ENCODE measurements at regions not wholly inside any gene's neighbourhood (a gene's known extent, or its start where the extent isn't known, plus 50 kb on each side); places are given as distances from the start of the nearest gene placed in this dataset.

GRCh38 chrX:39769748-39770147 is 328.0 kb downstream of the BCOR start:
- TF ChIP-seq ZNF391 (tag by site-specific recombination; IDR thresholded peaks at IDR 0.05; ENCODE audit: borderline replicate concordance, low read depth) = no peak
- TF ChIP-seq ZNF580 (tag by site-specific recombination; IDR thresholded peaks at IDR 0.05) = no peak
- TF ChIP-seq PRDM4 (tag by site-specific recombination; IDR thresholded peaks at IDR 0.05) = no peak
- no peak for TF ChIP-seq ZNF280D (tag by site-specific recombination; IDR thresholded peaks at IDR 0.05)
- no peak for TF ChIP-seq ZNF660 (tag by site-specific recombination; IDR thresholded peaks at IDR 0.05)
- TF ChIP-seq ZNF223 (tag by site-specific recombination; IDR thresholded peaks at IDR 0.05) = no peak
- no peak for TF ChIP-seq ZNF747 (tag by site-specific recombination; IDR thresholded peaks at IDR 0.05)
- no peak for TF ChIP-seq ZNF501 (tag by site-specific recombination; IDR thresholded peaks at IDR 0.05)
- no peak for TF ChIP-seq ZNF16 (tag by site-specific recombination; IDR thresholded peaks at IDR 0.05; ENCODE audit: low read depth)
- no peaks in the 10 kb centered on the region for H3K36me3 ChIP-seq (ENCODE audit: control insufficient read depth in 2 of 2, insufficient read depth in 1 of 2, low read length in 2 of 2)
- POLR2A ChIA-PET = no interaction called here
- no peaks in the 10 kb centered on the region for H3K9me3 ChIP-seq (ENCODE audit: control insufficient read depth, insufficient read depth, low read depth, low read length)
- CTCF ChIA-PET = interaction anchor here (0.7 to 1.1 kb wide), 2 partner anchors 48 to 288 kb away, joined by 3 to 4 read pairs; no protein-coding TSS in a partner anchor
- no peak overlapping the region for H3K4me3 ChIP-seq (ENCODE audit: low read depth, low read length)
- H3K4me1 ChIP-seq (ENCODE audit: control insufficient read depth, insufficient read depth, low read length) = 0 out of 2 replicates have a peak, but pooled peaks cover 2% of the 10 kb centered on the region
- no peak overlapping the region for H3K27ac ChIP-seq (ENCODE audit: extremely low read depth, low read depth, low read length)

GRCh38 chrX:39771089-39771488 is 326.7 kb downstream of the BCOR start:
- POLR2A ChIA-PET = no interaction called here
- Histone ChIP-seq H3K27ac (ENCODE audit: extremely low read depth, low read depth, low read length) (no peak overlapping the region), H3K4me1 (ENCODE audit: control insufficient read depth, insufficient read depth, low read length) (0 out of 2 replicates have a peak, but pooled peaks cover 2% of the 10 kb centered on the region)

More at GRCh38 chrX:39771089-39771488, 326.7 kb downstream of the BCOR start:
- CTCF ChIA-PET = interaction anchor here (0.9 kb wide), 1 partner anchor 123 kb away, joined by 3 read pairs; no protein-coding TSS in a partner anchor
- no peaks in the 10 kb centered on the region for H3K36me3 ChIP-seq (ENCODE audit: control insufficient read depth in 2 of 2, insufficient read depth in 1 of 2, low read length in 2 of 2)
- H3K4me3 ChIP-seq (ENCODE audit: low read depth, low read length) = no peak overlapping the region
- H3K9me3 ChIP-seq (ENCODE audit: control insufficient read depth, insufficient read depth, low read depth, low read length) = no peaks in the 10 kb centered on the region
- no peak for TF ChIP-seq ZFP41 (tag by site-specific recombination; IDR thresholded peaks at IDR 0.05; ENCODE audit: borderline replicate concordance)
- no peak for TF ChIP-seq ZNF202 (tag by site-specific recombination; IDR thresholded peaks at IDR 0.05; ENCODE audit: borderline replicate concordance)
- no peak for TF ChIP-seq ZNF677 (tag by site-specific recombination; IDR thresholded peaks at IDR 0.05)
- no peak for TF ChIP-seq PRDM6 (tag by site-specific recombination; IDR thresholded peaks at IDR 0.05)

Data from HEK293 (cell line).